LoVo (cell line): ENCODE measurements at regions not wholly inside any gene's neighbourhood (a gene's known extent, or its start where the extent isn't known, plus 50 kb on each side); places are given as distances from the start of the nearest gene placed in this dataset.
A peak's percentile ranks its signal among the peaks of the same experiment; 100 is the strongest.
"Not testable (repeated sequence)": the region's sequence is repeated elsewhere in the genome, so short reads cannot be mapped to it uniquely, and the experiment has no call there.

Source experiments
- DNase-seq: peaks from one replicate; pipeline ENCODE4 v3.0.0-alpha.2; 2016; ENCODE audit warnings: low spot score

- no peak for DNase-seq
Observed at GRCh38 chr6:56742122-56742791, 99.6 kb upstream of the DST start.

- DNase-seq = no peak
Observed at GRCh38 chr6:56741472-56741871, 98.8 kb upstream of the DST start.

GRCh38 chr6:56739836-56740815 is 97.4 kb upstream of the DST start:
- no peak for DNase-seq

GRCh38 chr6:56736804-56737203 is 94.1 kb upstream of the DST start:
- DNase-seq = no peak

GRCh38 chr6:56734335-56734734 is 91.6 kb upstream of the DST start:
- DNase-seq = no peak

DNA sequence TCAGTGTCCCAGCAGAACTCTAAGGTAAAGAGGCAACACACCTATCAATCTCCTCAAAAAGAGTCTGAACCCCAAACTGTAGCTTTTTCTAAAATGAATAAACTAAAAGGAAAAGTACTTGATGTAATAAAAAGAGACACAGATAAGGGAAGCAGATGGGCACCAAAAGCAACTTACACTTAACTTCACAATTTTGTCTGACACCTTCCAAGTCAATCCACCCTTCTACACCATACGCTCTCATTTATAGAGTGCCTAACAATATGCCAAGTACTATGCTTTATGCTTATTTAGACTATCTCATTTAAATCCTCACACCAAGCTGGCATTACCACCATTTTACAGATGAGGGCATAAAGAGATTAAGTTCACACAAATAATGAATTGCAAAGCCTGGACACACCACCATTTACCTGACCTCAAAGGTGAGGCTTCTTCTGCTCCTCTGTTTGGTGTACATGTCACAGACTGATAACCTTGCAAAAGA is 90.6 kb upstream of the DST start:
- no peak for DNase-seq

DNA sequence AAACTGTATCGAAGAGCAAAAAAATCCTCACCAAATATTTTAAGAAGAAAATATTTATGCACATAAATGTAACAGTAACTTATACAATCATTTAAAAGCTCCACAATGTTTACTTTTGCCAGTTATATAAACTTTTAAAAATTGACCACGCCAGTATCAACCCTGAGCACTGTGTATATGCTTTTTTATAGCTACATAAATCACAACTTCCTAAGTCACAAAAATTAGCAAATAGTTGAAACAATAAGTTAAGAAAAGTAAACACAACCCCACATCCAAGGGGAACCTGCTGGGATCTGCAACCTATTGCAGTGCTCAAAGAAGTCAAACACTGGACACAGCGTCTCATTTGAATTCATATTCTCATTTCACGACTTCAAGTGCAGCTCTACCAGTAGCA is 89.8 kb upstream of the DST start:
- DNase-seq = no peak

GRCh38 chr6:56730663-56731529 is 88.2 kb upstream of the DST start:
- no peak for DNase-seq

DNA sequence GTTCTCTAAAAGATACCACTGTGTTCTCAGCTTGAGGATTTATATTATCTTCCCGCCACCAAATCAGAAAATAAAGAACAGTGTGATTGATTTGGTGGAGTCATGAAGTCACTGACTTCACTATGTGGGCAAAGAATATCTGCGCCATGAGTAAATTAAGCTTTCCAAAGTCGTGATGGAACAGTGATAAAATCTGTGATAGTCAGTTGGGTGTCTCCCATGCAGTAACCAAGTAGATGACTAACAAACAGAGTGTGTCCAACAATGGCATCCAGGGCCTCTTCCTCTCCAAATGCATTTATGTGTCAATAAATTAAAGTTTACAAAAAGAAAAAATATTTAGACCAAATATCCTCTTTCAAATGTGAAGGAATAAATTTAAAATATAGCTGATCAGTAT is 87.0 kb upstream of the DST start:
- DNase-seq = no peak

- not testable (repeated sequence) for DNase-seq
Observed at GRCh38 chr6:56729166-56729565, 86.5 kb upstream of the DST start.

DNA sequence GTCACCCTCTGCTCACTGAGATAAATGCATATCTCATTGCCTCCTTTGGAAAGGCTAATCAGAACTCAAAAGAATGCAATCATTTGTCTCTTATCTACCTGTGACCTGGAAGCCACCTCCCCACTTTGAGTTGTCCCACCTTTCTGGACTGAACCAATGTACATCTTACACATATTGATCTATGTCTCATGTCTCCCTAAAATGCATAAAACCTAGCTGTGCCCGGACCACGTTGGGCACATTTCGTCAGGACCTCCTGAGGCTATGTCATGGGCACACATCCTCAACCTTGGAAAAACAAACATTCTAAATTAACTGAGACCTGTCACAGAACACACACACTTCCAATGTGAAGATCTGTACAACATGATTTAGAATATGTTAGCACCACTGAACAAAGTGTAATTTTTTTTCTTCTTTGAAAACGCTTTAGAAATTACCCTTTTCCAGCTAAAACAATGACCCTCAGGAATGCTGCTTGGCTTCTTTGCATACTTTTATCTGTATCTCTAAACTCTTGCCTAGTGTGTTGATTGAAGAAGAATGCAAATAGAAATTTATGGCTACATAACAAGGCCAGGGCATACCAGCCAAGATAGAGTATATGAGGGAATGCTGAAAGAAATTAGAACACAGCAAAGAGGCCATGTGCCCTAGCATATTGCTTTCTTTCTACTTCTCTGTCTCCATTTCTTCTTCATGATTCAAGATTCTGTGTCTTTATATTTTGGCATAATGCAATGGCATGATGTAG is 84.6 kb upstream of the DST start:
- no peak for DNase-seq

DNA sequence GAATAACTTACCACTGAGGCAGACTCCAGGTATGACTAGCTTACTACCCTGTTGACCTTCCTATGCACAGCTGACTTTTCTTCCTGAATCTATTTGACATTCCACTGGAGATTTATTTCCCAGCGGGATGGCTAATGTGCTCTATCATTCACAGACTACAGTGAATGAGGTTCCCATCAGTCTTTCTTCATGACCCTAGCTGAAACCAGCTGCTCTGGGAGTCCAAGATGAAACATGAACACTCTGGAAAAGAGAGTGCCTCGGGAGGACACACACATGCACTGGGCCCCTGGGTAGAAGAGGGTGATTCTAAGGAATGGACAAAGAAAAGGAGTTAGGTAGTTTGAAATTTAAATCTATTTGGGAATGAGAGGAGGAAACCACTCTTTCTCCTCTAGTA is 82.6 kb upstream of the DST start:
- no peak for DNase-seq

DNA sequence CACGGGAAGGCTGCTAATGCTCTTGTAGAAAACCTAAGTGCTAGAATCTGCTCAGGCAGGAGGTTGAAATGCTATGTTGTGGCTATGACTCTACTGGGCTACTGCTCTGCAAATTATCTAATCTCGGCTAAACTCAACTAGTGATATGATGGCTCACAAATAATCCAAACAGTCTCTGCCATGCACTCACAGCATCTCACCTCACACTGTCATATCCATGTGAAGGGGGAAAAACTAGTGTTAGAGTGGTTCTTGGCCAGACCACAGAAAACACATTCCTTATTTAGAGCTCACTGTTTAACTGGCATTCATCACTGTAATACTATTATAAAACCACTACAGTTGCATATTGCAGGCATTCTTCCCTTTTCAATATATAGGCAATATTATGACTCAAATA is 81.8 kb upstream of the DST start:
- no peak for DNase-seq

GRCh38 chr6:56720882-56721281 is 78.2 kb upstream of the DST start:
- no peak for DNase-seq

DNA sequence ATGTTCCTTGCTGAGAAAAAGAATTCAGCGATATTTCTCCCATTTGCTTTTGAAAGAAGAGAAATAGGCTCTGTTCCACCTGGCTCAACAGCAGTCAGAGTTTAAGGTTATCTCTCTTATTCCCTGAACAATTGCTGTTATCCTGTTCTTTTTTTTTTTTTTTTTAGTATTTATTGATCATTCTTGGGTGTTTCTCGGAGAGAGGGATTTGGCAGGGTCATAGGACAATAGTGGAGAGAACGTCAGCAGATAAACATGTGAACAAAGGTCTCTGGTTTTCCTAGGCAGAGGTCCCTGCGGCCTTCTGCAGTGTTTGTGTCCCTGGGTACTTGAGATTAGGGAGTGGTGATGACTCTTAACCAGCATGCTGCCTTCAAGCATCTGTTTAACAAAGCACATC is 77.5 kb upstream of the DST start:
- not testable (repeated sequence) for DNase-seq

DNA sequence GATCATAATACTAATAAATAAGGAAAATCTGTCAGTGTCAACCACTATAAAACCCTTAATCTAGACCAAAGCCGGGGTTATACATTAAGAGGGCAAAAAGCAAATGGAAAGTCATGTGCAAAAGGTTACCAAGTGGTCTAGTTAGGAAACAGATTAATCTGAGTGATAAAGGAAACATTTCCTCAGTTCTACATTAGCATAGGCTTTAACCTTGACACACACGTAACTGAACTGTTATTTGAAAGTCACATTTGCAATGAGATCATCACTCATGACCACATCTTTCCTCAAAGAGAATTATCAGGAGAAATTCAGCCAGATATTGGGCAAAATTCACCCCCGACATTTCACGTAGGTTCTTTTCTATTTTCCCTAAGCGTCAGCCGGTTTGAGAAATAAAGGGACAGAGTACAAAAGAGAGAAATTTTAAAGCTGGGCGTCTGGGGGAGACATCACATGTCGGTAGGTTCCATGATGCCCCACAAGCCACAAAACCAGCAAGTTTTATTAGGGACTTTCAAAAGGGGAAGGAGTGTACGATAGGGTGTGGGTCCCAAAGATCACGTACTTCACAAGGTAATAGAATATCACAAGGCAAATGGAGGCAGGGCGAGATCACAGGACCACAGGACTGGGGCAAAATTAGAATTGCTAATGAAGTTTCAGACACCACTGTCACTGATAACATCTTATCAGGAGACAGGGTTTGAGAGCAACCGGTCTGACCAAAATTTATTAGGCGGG is 76.8 kb upstream of the DST start:
- DNase-seq = not testable (repeated sequence)

DNA sequence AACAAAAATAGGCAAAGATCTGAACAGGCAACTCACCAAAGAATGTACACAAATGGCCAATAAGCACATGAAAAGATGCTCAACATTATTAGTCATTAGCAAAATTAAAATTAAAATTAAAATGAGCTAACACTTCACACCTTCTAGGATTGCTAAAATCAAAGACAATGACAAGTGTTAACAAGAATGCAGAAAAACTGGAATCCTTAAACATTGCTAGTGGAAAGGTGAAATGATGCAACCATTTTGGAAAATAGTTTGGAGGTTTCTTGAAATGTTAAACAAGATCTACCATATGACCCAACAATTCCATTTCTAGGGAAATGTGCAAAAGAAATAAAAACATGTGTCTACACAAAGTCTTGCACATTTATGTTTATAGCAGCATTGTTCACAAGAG is 75.5 kb upstream of the DST start:
- no peak for DNase-seq

DNA sequence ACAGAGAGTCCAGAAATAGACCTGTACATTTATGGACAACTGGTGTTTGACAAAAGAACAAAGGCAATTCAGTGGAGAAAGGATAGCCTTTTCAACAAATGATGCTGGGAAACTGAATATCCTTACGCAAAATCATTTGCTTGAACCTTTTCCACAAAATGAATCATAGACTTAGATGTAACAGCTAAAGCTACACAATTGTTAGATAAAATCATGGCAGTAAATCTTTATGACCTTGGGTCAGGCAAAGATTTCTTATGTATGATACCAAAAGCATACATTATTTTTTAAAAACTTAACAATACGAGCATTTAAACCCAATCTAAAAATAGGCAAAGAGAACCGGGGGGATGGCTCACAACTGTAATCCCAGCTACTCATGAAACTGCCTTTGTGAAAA is 73.5 kb upstream of the DST start:
- DNase-seq = no peak

GRCh38 chr6:56715741-56716140 is 73.1 kb upstream of the DST start:
- DNase-seq = no peak

DNA sequence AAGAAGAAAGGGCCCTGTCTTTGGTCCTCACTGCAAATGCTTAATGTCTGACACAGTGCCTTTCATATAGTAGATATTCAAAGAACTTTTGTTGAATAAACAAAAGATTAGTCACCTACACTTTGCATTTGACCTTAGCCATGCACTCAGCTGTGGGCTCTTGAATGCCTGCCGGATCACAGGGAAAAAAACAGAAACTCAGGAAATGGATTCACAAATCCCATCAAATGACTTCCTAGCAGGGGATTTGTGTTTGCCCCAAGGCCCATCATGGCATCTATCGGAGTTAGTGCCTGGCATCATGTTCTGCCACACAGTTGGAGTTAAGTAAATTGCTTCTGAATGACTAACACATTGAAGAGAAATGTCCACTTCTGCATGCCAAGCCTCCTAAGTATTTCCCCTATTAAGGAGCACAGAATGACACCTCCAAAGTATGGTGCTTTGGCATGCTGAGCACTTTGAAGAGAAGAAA is 72.3 kb upstream of the DST start:
- DNase-seq = peak; percentile 49

- DNase-seq = no peak
Observed at GRCh38 chr6:56714273-56714672, 71.6 kb upstream of the DST start.
